Smooth muscle cell (in vitro differentiated cells): ENCODE measurements at regions not wholly inside any gene's neighbourhood (a gene's known extent, or its start where the extent isn't known, plus 50 kb on each side); places are given as distances from the start of the nearest gene placed in this dataset.

Source experiments
- DNase-seq: peaks from one replicate; lab custom pipeline; 2025; ENCODE audit not compliant: unreplicated experiment; lab: John Stamatoyannopoulos, UW
- H2AFZ ChIP-seq: fragments of 200-600 bp; sonication (generic); 2 replicates; pipeline ENCODE4 v1.6.0; 2016; ENCODE audit warnings: antibody characterized with exemption, low read depth, mild to moderate bottlenecking
- H3F3A ChIP-seq: fragments of 200-600 bp; sonication (generic); 2 replicates; pipeline ENCODE4 v1.6.0; 2017; ENCODE audit warnings: antibody characterized with exemption, low read depth
- H3K27ac ChIP-seq: fragments of 200-600 bp; sonication (generic); 2 replicates; pipeline ENCODE4 v1.5.1; 2016; ENCODE audit warnings: low read depth, mild to moderate bottlenecking
- H3K27me3 ChIP-seq: fragments of 200-600 bp; sonication (generic); 2 replicates; pipeline ENCODE4 v1.6.1; 2016; ENCODE audit warnings: low read depth, mild to moderate bottlenecking
- H3K36me3 ChIP-seq: fragments of 200-600 bp; sonication (generic); 2 replicates; pipeline ENCODE4 v1.5.1; 2016; ENCODE audit warnings: low read depth
- H3K4me1 ChIP-seq: fragments of 200-600 bp; sonication (generic); 2 replicates; pipeline ENCODE4 v1.5.1; 2016; ENCODE audit warnings: low read depth
- H3K4me2 ChIP-seq: fragments of 200-600 bp; sonication (generic); 2 replicates; pipeline ENCODE4 v1.6.0; 2016; ENCODE audit warnings: mild to moderate bottlenecking
- H3K4me3 ChIP-seq: fragments of 200-600 bp; sonication (generic); 2 replicates; pipeline ENCODE4 v1.5.1; 2016; ENCODE audit warnings: mild to moderate bottlenecking
- H3K79me2 ChIP-seq: fragments of 200-600 bp; sonication (generic); 2 replicates; pipeline ENCODE4 v1.6.0; 2016; ENCODE audit warnings: low read depth, mild to moderate bottlenecking
- H3K9ac ChIP-seq: fragments of 200-600 bp; sonication (generic); 2 replicates; pipeline ENCODE4 v1.6.0; 2016; ENCODE audit warnings: low read depth
- H3K9me3 ChIP-seq: fragments of 200-600 bp; sonication (generic); replicated peaks from 2 replicates; pipeline ENCODE4 v1.5.1; 2016; ENCODE audit warnings: low read depth
- H4K20me1 ChIP-seq: fragments of 200-600 bp; sonication (generic); 2 replicates; pipeline ENCODE4 v1.6.0; 2016; ENCODE audit warnings: low read depth
- CTCF ChIP-seq: fragments of 200-600 bp; sonication (generic); IDR thresholded peaks from 2 replicates; pipeline ENCODE4 v1.5.1; 2017; ENCODE audit warnings: borderline replicate concordance, mild to moderate bottlenecking, antibody characterized with exemption; ENCODE audit not compliant: insufficient read depth, poor library complexity, severe bottlenecking
- WGBS: methylation state at CpG from one replicate; pipeline ENCODE4 v1.1.7; 2016; ENCODE audit warnings: low lambda C conversion rate; 5-methylcytosine and 5-hydroxymethylcytosine counted together

DNA sequence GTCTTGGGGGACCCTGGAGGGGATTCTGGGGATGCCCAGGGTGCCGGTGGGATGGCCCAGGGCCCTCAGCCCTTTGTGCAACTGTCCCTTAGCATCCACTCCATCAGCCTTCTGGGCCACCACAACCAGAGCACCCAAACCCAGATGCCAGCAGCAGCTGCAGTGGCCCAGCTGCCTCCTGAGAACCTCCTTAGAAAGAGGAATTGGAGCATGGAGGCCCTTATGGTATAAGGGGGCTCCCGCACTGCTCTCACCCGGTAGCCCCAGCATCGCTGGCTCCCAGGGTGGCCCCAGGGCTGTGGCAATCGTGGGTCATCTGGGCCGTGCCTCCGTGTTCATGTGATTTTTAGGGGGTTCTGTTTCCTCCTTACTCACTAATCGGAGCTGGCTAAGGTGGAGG, 463.3 kb downstream of the ICE1 start:
- Histone ChIP-seq H3K4me2 (no peak overlapping the region), H3K4me1 (no peaks in the 10 kb centered on the region), H3K9ac (no peak overlapping the region), H3K27ac (no peak overlapping the region), H4K20me1 (no peaks in the 10 kb centered on the region), H3K9me3 (no peaks in the 10 kb centered on the region), H3K27me3 (peaks cover 24% of the 10 kb centered on the region), H3F3A (peaks cover 3% of the 10 kb centered on the region), H2AFZ (no peak overlapping the region), H3K4me3 (no peak overlapping the region), H3K79me2 (no peaks in the 10 kb centered on the region), H3K36me3 (no peaks in the 10 kb centered on the region)
- DNase-seq = no peak
- WGBS = 88% methylated on average over 8 of the region's 8 CpGs
- TF ChIP-seq CTCF = no peak

- Histone ChIP-seq H3K4me2 (no peak overlapping the region), H3F3A (no peaks in the 10 kb centered on the region), H3K27me3 (peaks cover 24% of the 10 kb centered on the region), H3K79me2 (no peaks in the 10 kb centered on the region), H3K4me1 (no peaks in the 10 kb centered on the region), H2AFZ (no peak overlapping the region), H3K27ac (no peak overlapping the region), H3K9ac (no peak overlapping the region), H3K9me3 (no peaks in the 10 kb centered on the region), H3K36me3 (no peaks in the 10 kb centered on the region), H4K20me1 (no peaks in the 10 kb centered on the region), H3K4me3 (no peak overlapping the region)
- DNase-seq = no peak
- 86% methylated on average over 5 of the region's 5 CpGs for WGBS
- no peak for TF ChIP-seq CTCF
Observed at GRCh38 chr5:5884593-5884992, 462.1 kb downstream of the ICE1 start.

GRCh38 chr5:5883562-5883961, 461.1 kb downstream of the ICE1 start:
- no peak for TF ChIP-seq CTCF
- Histone ChIP-seq H3K4me1 (no peaks in the 10 kb centered on the region), H3K9ac (no peak overlapping the region), H3F3A (no peaks in the 10 kb centered on the region), H3K4me3 (no peak overlapping the region), H3K79me2 (no peaks in the 10 kb centered on the region), H3K27ac (no peak overlapping the region), H3K9me3 (no peaks in the 10 kb centered on the region), H4K20me1 (no peaks in the 10 kb centered on the region), H3K27me3 (peaks cover 24% of the 10 kb centered on the region), H3K4me2 (no peak overlapping the region), H2AFZ (no peak overlapping the region), H3K36me3 (no peaks in the 10 kb centered on the region)
- WGBS = 70% methylated on average over 5 of the region's 5 CpGs
- DNase-seq = no peak

DNA sequence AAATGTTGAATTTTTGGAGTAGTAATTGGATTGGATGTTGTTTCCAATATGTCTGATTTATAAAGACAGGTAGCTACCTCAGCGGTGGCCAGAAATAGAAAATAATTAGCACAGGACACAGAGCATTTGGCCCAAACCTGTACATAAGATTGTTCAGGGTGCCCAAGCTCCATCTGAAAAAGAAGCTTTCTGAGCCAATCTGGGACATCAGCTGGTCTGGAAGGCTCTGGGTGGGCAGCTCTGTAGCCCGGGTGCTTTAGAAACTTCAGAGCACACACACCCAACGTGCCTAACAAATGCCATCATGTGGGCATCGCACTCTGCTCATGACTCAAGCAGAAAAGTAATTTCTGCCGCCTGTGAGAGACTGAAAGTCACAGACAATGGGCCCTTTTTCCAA, 460.7 kb downstream of the ICE1 start:
- Histone ChIP-seq H2AFZ (no peak overlapping the region), H3K27me3 (peaks cover 24% of the 10 kb centered on the region), H3K4me2 (no peak overlapping the region), H3F3A (no peaks in the 10 kb centered on the region), H3K9ac (no peak overlapping the region), H3K36me3 (no peaks in the 10 kb centered on the region), H3K9me3 (no peaks in the 10 kb centered on the region), H3K27ac (no peak overlapping the region), H4K20me1 (no peaks in the 10 kb centered on the region), H3K79me2 (no peaks in the 10 kb centered on the region), H3K4me3 (no peak overlapping the region), H3K4me1 (no peaks in the 10 kb centered on the region)
- no peak for DNase-seq
- WGBS = 74% methylated on average over 5 of the region's 5 CpGs
- no peak for TF ChIP-seq CTCF
